ENCODE measurements at regions not wholly inside any gene's neighbourhood (a gene's known extent, or its start where the extent isn't known, plus 50 kb on each side); places are given as distances from the start of the nearest gene placed in this dataset.

DNA sequence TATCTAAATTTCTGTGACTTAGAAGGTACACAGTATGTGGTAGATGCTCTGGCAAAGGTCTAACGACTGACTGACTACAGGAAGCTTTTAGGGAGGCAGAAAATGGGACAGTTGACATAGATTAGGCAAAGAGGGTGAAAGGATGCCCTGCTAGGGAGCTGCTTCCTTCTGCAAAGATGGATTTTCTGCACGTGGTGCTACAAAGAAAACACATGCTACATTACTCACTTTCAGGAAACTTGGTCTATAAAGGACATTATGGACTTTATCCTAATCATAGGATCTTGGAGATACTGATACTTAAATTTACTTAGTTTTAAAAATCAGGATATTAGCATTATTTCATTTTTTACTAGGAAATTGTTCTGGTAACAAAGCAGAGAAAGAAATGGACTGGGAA, 405.8 kb upstream of the ADAMTS16 start:
- POLR2A ChIA-PET = no interaction called here
- no TSS peak for BruUV-seq (replicated peaks)

DNA sequence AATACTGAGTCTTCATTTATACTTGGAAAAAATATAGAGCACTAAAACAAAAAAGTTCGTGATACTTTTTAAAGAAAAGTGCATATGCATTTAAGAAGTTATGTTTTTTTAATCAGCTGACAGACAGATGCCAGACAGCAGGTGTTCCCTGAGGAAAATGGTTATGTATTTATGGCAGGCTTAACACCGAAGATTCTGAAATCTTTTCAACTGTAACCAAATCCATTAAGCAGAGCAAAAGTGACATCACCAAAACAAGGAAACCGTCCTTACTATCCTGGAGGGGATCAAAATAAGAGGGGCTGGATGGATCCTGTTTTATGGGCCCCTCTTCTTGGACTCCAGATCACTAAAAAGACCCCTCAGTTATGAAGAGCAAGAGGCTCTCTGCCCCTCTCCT, 404.9 kb upstream of the ADAMTS16 start:
- ChIA-PET POLR2A (no interaction called here), CTCF (no interaction called here)
- intact Hi-C loops (cut with micrococcal nuclease) (no loop called here), dilution Hi-C loops (cut with MboI; ENCODE audit: extremely low pct_ligation_motif_present, low sequenced_read_pairs) (no loop called here)
- no TSS peak for BruUV-seq (replicated peaks)
- Histone ChIP-seq H2AFZ (ENCODE audit: low read depth, low read length) (no peak overlapping the region), H3K9me3 (replicated peaks; ENCODE audit: control insufficient read depth, insufficient read depth, low read length) (no peaks in the 10 kb centered on the region), H3K79me2 (ENCODE audit: control insufficient read depth, insufficient read depth, low read length) (no peaks in the 10 kb centered on the region), H3K36me3 (ENCODE audit: control insufficient read depth in 2 of 2, extremely low read depth in 1 of 2, insufficient read depth in 2 of 2, low read length in 2 of 2) (no peaks in the 10 kb centered on the region), H3K4me3 (replicated peaks in 1 of 3; ENCODE audit: insufficient read depth in 1 of 3, low read depth in 1 of 3, low read length in 3 of 3) (no peak overlapping the region), H3K27ac (ENCODE audit: insufficient read depth, low read depth, low read length) (no peak overlapping the region), H3K27me3 (ENCODE audit: control insufficient read depth in 2 of 2, insufficient read depth in 2 of 2, low read length in 2 of 2) (no peaks in the 10 kb centered on the region), H4K20me1 (replicated peaks; ENCODE audit: control insufficient read depth, extremely low read depth, insufficient read depth, low read length) (no peaks in the 10 kb centered on the region), H3K4me2 (ENCODE audit: insufficient read depth, low read length) (no peak overlapping the region), H3K9me1 (replicated peaks; ENCODE audit: control insufficient read depth, extremely low read depth, insufficient read depth, low read length) (no peaks in the 10 kb centered on the region), H3K4me1 (ENCODE audit: control insufficient read depth, extremely low read depth, insufficient read depth, low read length) (no peaks in the 10 kb centered on the region), H3K9ac (replicated peaks; ENCODE audit: extremely low read depth, insufficient read depth, low read length) (no peak overlapping the region)
- no peak for TF ChIP-seq FOS (IDR thresholded peaks at IDR 0.05; ENCODE audit: borderline replicate concordance, insufficient read depth, low read length)
- TF ChIP-seq MAX (IDR thresholded peaks at IDR 0.05; ENCODE audit: insufficient read depth, insufficient read length) = no peak
- TF ChIP-seq, protein P1, sequence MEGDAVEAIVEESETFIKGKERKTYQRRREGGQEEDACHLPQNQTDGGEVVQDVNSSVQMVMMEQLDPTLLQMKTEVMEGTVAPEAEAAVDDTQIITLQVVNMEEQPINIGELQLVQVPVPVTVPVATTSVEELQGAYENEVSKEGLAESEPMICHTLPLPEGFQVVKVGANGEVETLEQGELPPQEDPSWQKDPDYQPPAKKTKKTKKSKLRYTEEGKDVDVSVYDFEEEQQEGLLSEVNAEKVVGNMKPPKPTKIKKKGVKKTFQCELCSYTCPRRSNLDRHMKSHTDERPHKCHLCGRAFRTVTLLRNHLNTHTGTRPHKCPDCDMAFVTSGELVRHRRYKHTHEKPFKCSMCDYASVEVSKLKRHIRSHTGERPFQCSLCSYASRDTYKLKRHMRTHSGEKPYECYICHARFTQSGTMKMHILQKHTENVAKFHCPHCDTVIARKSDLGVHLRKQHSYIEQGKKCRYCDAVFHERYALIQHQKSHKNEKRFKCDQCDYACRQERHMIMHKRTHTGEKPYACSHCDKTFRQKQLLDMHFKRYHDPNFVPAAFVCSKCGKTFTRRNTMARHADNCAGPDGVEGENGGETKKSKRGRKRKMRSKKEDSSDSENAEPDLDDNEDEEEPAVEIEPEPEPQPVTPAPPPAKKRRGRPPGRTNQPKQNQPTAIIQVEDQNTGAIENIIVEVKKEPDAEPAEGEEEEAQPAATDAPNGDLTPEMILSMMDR (IDR thresholded peaks at IDR 0.05; ENCODE audit: extremely low read depth in 1 of 2, insufficient read depth in 1 of 2, low read depth in 1 of 2, low read length in 2 of 2) = no peak
- no peak for TF ChIP-seq MYC (IDR thresholded peaks at IDR 0.05; ENCODE audit: low read depth, low read length)
- TF ChIP-seq GATA2 (IDR thresholded peaks at IDR 0.05; ENCODE audit: insufficient read depth, insufficient read length, low read depth, low read length) = no peak
- TF ChIP-seq POLR2AphosphoS5 (IDR thresholded peaks at IDR 0.05; ENCODE audit: insufficient read depth, low read depth, low read length) = no peak
- TF ChIP-seq POLR2A (IDR thresholded peaks at IDR 0.05; ENCODE audit: low read depth, low read length) = no peak
- TF ChIP-seq JUN (IDR thresholded peaks at IDR 0.05; ENCODE audit: borderline replicate concordance, insufficient read depth, insufficient read length, low read depth) = no peak
- TF ChIP-seq EZH2 (IDR thresholded peaks at IDR 0.05; ENCODE audit: borderline replicate concordance, low read depth, low read length, severe bottlenecking) = no peak
- no peak for DNase-seq (ENCODE audit: low read depth, low spot score)
- FAIRE-seq = no peak

More for the DNA sequence above, 405.8 kb upstream of the ADAMTS16 start:
- Histone ChIP-seq H3K9me1 (replicated peaks; ENCODE audit: control insufficient read depth, extremely low read depth, insufficient read depth, low read length) (no peaks in the 10 kb centered on the region), H3K9me3 (replicated peaks; ENCODE audit: control insufficient read depth, insufficient read depth, low read length) (peaks cover 2% of the 10 kb centered on the region), H3K27me3 (ENCODE audit: control insufficient read depth in 2 of 2, insufficient read depth in 2 of 2, low read length in 2 of 2) (no peaks in the 10 kb centered on the region), H3K36me3 (ENCODE audit: control insufficient read depth in 2 of 2, extremely low read depth in 1 of 2, insufficient read depth in 2 of 2, low read length in 2 of 2) (no peaks in the 10 kb centered on the region), H3K4me3 (replicated peaks in 1 of 3; ENCODE audit: insufficient read depth in 1 of 3, low read depth in 1 of 3, low read length in 3 of 3) (no peak overlapping the region), H4K20me1 (replicated peaks; ENCODE audit: control insufficient read depth, extremely low read depth, insufficient read depth, low read length) (no peaks in the 10 kb centered on the region), H3K4me2 (ENCODE audit: insufficient read depth, low read length) (no peak overlapping the region), H3K9ac (replicated peaks; ENCODE audit: extremely low read depth, insufficient read depth, low read length) (no peak overlapping the region), H3K79me2 (ENCODE audit: control insufficient read depth, insufficient read depth, low read length) (no peaks in the 10 kb centered on the region), H2AFZ (ENCODE audit: low read depth, low read length) (no peak overlapping the region), H3K4me1 (ENCODE audit: control insufficient read depth, extremely low read depth, insufficient read depth, low read length) (no peaks in the 10 kb centered on the region), H3K27ac (ENCODE audit: insufficient read depth, low read depth, low read length) (no peak overlapping the region)
- DNase-seq (ENCODE audit: low read depth, low spot score) = no peak
- dilution Hi-C loops (cut with MboI; ENCODE audit: extremely low pct_ligation_motif_present, low sequenced_read_pairs) (no loop called here), intact Hi-C loops (cut with micrococcal nuclease) (no loop called here)
- no peak for FAIRE-seq
- CTCF ChIA-PET = no interaction called here
- TF ChIP-seq, protein P1 (IDR thresholded peaks at IDR 0.05; ENCODE audit: extremely low read depth in 1 of 2, insufficient read depth in 1 of 2, low read depth in 1 of 2, low read length in 2 of 2) = no peak
- TF ChIP-seq MAX (IDR thresholded peaks at IDR 0.05; ENCODE audit: insufficient read depth, insufficient read length) (no peak), FOS (IDR thresholded peaks at IDR 0.05; ENCODE audit: borderline replicate concordance, insufficient read depth, low read length) (no peak), POLR2AphosphoS5 (IDR thresholded peaks at IDR 0.05; ENCODE audit: insufficient read depth, low read depth, low read length) (no peak), EZH2 (IDR thresholded peaks at IDR 0.05; ENCODE audit: borderline replicate concordance, low read depth, low read length, severe bottlenecking) (no peak), POLR2A (IDR thresholded peaks at IDR 0.05; ENCODE audit: low read depth, low read length) (no peak), JUN (IDR thresholded peaks at IDR 0.05; ENCODE audit: borderline replicate concordance, insufficient read depth, insufficient read length, low read depth) (no peak)
